GM18867 (cell line): ENCODE measurements at regions not wholly inside any gene's neighbourhood (a gene's known extent, or its start where the extent isn't known, plus 50 kb on each side); places are given as distances from the start of the nearest gene placed in this dataset.
A peak's percentile ranks its signal among the peaks of the same experiment; 100 is the strongest.

ENCODE experiments used
- ATAC-seq: cut with Tn5 transposase; IDR thresholded peaks from one replicate; pipeline ENCODE4 v1.9.1; 2021; ENCODE audit warnings: mild to moderate bottlenecking, moderate library complexity; ENCODE audit not compliant: unreplicated experiment

GRCh38 chr7:91518058-91518457, 253.8 kb downstream of the FZD1 start:
- no peak for ATAC-seq

- ATAC-seq: no peak
These were observed 255.3 kb downstream of the FZD1 start for GRCh38 chr7:91519241-91520158.

GRCh38 chr7:91520645-91521044, 256.4 kb downstream of the FZD1 start:
- no peak for ATAC-seq

- no peak for ATAC-seq
These were observed 262.2 kb downstream of the FZD1 start for GRCh38 chr7:91526404-91526803.

GRCh38 chr7:91527460-91527859, 263.2 kb downstream of the FZD1 start:
- no peak for ATAC-seq

GRCh38 chr7:91533996-91534395, 269.8 kb downstream of the FZD1 start:
- ATAC-seq: no peak

- peak; percentile 80 for ATAC-seq
These were observed 273.3 kb downstream of the FZD1 start for GRCh38 chr7:91537260-91538152.

GRCh38 chr7:91541641-91542040, 277.4 kb downstream of the FZD1 start:
- ATAC-seq: no peak

GRCh38 chr7:91543646-91544045, 279.4 kb downstream of the FZD1 start:
- no peak for ATAC-seq

GRCh38 chr7:91549878-91550277, 285.6 kb downstream of the FZD1 start:
- no peak for ATAC-seq

- no peak for ATAC-seq
These were observed 286.7 kb downstream of the FZD1 start for GRCh38 chr7:91550931-91551330.

- no peak for ATAC-seq
These were observed 287.3 kb downstream of the FZD1 start for GRCh38 chr7:91551377-91552175.

GRCh38 chr7:91553410-91553895, 289.2 kb downstream of the FZD1 start:
- ATAC-seq: peak; percentile 56

GRCh38 chr7:91554883-91555282, 290.6 kb downstream of the FZD1 start:
- ATAC-seq: no peak

- ATAC-seq: no peak
These were observed 292.0 kb downstream of the FZD1 start for GRCh38 chr7:91556239-91556638.

GRCh38 chr7:91556956-91557650, 292.9 kb downstream of the FZD1 start:
- ATAC-seq: no peak

GRCh38 chr7:91557789-91558404, 293.7 kb downstream of the FZD1 start:
- ATAC-seq: peak; percentile 86

GRCh38 chr7:91559947-91560346, 295.7 kb downstream of the FZD1 start:
- ATAC-seq: no peak

GRCh38 chr7:91564101-91564500, 299.9 kb downstream of the FZD1 start:
- ATAC-seq: no peak

- no peak for ATAC-seq
These were observed 300.3 kb downstream of the FZD1 start for GRCh38 chr7:91564541-91564940.
